ENCODE measurements at regions not wholly inside any gene's neighbourhood (a gene's known extent, or its start where the extent isn't known, plus 50 kb on each side); places are given as distances from the start of the nearest gene placed in this dataset.

DNA sequence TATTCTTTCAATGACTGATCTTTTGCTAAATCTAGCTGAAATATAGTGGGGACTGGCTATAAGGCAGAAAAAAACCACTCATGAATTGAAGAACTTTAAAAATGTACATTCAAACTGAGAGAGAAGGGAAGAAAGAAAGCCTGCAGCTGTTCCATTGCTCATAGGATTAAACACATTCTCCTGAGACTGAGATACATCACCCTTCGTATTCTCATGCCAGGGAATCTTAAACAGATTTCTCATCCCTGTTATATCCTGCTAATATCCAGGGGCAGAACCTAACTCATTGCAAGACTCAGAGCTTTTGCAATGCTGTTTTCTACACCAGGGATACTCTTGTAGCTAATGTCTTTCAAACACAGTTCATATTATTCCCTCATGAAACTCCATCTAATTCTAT is 67.2 kb upstream of the ACSS3 start:
- no peak for ATAC-seq (ENCODE audit: low read depth)
- TF ChIP-seq, protein P1, sequence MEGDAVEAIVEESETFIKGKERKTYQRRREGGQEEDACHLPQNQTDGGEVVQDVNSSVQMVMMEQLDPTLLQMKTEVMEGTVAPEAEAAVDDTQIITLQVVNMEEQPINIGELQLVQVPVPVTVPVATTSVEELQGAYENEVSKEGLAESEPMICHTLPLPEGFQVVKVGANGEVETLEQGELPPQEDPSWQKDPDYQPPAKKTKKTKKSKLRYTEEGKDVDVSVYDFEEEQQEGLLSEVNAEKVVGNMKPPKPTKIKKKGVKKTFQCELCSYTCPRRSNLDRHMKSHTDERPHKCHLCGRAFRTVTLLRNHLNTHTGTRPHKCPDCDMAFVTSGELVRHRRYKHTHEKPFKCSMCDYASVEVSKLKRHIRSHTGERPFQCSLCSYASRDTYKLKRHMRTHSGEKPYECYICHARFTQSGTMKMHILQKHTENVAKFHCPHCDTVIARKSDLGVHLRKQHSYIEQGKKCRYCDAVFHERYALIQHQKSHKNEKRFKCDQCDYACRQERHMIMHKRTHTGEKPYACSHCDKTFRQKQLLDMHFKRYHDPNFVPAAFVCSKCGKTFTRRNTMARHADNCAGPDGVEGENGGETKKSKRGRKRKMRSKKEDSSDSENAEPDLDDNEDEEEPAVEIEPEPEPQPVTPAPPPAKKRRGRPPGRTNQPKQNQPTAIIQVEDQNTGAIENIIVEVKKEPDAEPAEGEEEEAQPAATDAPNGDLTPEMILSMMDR (IDR thresholded peaks at IDR 0.05): no peak
- Mint-ChIP-seq H3K27me3 (no peaks in the 10 kb centered on the region), H3K9me3 (peaks cover 6% of the 10 kb centered on the region), H3K27ac (no peak overlapping the region), H3K4me1 (no peaks in the 10 kb centered on the region), H3K4me3 (no peak overlapping the region), H3K36me3 (ENCODE audit: low read depth) (no peaks in the 10 kb centered on the region)
- CTCF ChIA-PET: no interaction called here
- POLR2A ChIA-PET: interaction anchor here (0.6 kb wide), 1 partner anchor 13 kb away, joined by 5 read pairs; no protein-coding TSS in a partner anchor
- DNase-seq: no peak
- intact Hi-C loops (cut with micrococcal nuclease): no loop called here

DNA sequence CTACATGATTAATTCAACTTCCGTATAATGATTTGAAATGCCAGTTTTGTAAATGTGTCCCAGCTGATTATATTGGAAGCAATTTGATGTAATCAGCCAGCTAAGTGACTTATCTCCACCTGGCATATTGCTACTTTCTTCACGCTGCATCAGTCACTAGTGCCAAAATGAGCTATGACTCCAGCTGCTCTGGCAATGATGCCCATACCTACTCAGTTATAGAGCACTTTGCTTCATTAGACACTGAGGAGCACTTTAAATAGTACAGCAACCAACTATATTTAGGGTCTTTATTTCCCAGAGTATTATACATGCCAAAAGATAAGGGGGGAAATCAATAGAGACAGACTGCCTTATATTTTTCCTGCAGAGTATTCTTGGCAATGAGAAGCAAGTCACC is 67.9 kb upstream of the LIN7A start:
- no peaks in the 10 kb centered on the region for H3K4me1 Mint-ChIP-seq
- no peak for DNase-seq
- ATAC-seq (ENCODE audit: low read depth): no peak
- no peak overlapping the region for H3K27ac Mint-ChIP-seq
- no peaks in the 10 kb centered on the region for H3K36me3 Mint-ChIP-seq (ENCODE audit: low read depth)
- H3K4me3 Mint-ChIP-seq: no peak overlapping the region
- peaks cover 2% of the 10 kb centered on the region for H3K9me3 Mint-ChIP-seq
- CTCF ChIA-PET: no interaction called here
- H3K27me3 Mint-ChIP-seq: no peaks in the 10 kb centered on the region
- intact Hi-C loops (cut with micrococcal nuclease): no loop called here
- POLR2A ChIA-PET: no interaction called here
- TF ChIP-seq, protein P1 (IDR thresholded peaks at IDR 0.05): no peak

DNA sequence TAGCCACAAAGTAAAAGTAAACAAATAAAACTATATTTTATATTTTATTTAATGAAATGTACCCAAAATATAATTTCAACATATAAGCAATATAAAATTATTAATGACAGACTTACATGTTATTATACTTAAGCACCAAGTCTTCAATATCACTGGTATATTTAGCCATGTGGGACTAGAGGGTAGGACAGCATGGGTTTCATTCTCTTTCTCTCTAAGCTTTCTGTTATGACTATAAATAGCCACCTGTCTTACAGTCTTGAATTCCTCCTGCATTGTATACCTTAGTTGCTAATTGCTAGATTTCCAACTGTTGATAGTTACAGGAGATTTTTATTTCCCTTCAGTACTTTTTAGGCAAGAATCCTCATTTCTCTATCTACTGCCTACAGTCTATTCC is 63.1 kb upstream of the LIN7A start:
- Mint-ChIP-seq H3K36me3 (ENCODE audit: low read depth) (no peaks in the 10 kb centered on the region), H3K4me3 (no peak overlapping the region), H3K9me3 (no peaks in the 10 kb centered on the region), H3K27me3 (no peaks in the 10 kb centered on the region), H3K4me1 (no peaks in the 10 kb centered on the region), H3K27ac (no peak overlapping the region)
- intact Hi-C loops (cut with micrococcal nuclease): no loop called here
- ChIA-PET CTCF (no interaction called here), POLR2A (no interaction called here)
- ATAC-seq (ENCODE audit: low read depth) (no peak), DNase-seq (no peak)
- TF ChIP-seq, protein P1 (IDR thresholded peaks at IDR 0.05): no peak

DNA sequence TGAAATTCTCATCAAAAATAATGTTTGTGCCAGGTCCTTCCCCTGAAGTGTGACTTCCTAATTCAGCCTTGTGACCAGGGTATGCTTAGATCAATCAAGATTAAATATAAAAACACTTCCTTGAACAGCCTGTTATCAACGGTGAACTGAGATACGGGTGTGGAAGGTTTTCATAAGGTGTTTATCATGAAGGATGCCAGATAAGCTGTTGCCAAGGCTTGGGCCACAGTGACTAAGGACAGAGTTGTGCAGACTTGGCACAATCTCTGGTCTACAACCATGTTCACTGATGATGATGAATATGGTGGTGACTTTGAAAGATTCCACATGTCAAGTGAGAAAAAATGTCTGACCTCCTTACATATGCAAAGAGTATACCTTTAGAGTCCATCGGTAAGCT is 51.3 kb upstream of the LIN7A start:
- Mint-ChIP-seq H3K27me3 (no peaks in the 10 kb centered on the region), H3K4me1 (no peaks in the 10 kb centered on the region), H3K4me3 (no peak overlapping the region), H3K27ac (no peak overlapping the region), H3K36me3 (ENCODE audit: low read depth) (no peaks in the 10 kb centered on the region), H3K9me3 (peaks cover 3% of the 10 kb centered on the region)
- intact Hi-C loops (cut with micrococcal nuclease): no loop called here
- ChIA-PET POLR2A (no interaction called here), CTCF (no interaction called here)
- TF ChIP-seq, protein P1 (IDR thresholded peaks at IDR 0.05): no peak
- no peak for ATAC-seq (ENCODE audit: low read depth)
- no peak for DNase-seq

Data from activated B cell treated with CpG ODN at 0.5 μM for 24 hours (primary cell).